HCT116 (cell line): ENCODE measurements at regions not wholly inside any gene's neighbourhood (a gene's known extent, or its start where the extent isn't known, plus 50 kb on each side); places are given as distances from the start of the nearest gene placed in this dataset.

ENCODE experiments used
- EZH2 ChIP-seq: fragments of 200-600 bp; sonication (generic); IDR thresholded peaks from 2 replicates; pipeline ENCODE4 v1.6.1; 2017; ENCODE audit warnings: antibody characterized with exemption, mixed run types
- EZH2phosphoT487 ChIP-seq: fragments of 200-600 bp; IDR thresholded peaks from 2 replicates; pipeline ENCODE4 v1.6.1; 2018; ENCODE audit warnings: antibody characterized with exemption, borderline replicate concordance
- FOSL1 ChIP-seq: IDR thresholded peaks from 2 replicates; pipeline ENCODE4 v1.6.1; 2012; ENCODE audit warnings: low read depth
- JUND ChIP-seq: IDR thresholded peaks from 2 replicates; pipeline ENCODE4 v1.6.1; 2012
- POLR2AphosphoS5 ChIP-seq: IDR thresholded peaks from 2 replicates; pipeline ENCODE4 v1.6.1; 2011; ENCODE audit warnings: mild to moderate bottlenecking, low read depth, low read length, moderate library complexity
- RAD21 ChIP-seq: IDR thresholded peaks from 2 replicates; pipeline ENCODE4 v1.6.1; 2012; ENCODE audit warnings: low read depth, mild to moderate bottlenecking
- SP1 ChIP-seq: IDR thresholded peaks from 2 replicates; pipeline ENCODE4 v1.6.1; 2012; ENCODE audit warnings: low read depth
- ZFX ChIP-seq: fragments of 450-650 bp; IDR thresholded peaks from 2 replicates; pipeline ENCODE4 v1.6.1; 2017
- ZNF274 ChIP-seq: fragments of 200-500 bp; sonication (Bioruptor generic); IDR thresholded peaks from 2 replicates; pipeline ENCODE4 v1.6.1; 2014; ENCODE audit warnings: mild to moderate bottlenecking, low read depth, low read length, inconsistent platforms
- TF ChIP-seq, protein P1 (sequence below), 3 experiments: fragments of 200-600 bp in 1 of 3; sonication (generic) in 1 of 3; IDR thresholded peaks in 2 of 3; conservative IDR thresholded peaks in 1 of 3; 2 replicates each; pipeline ENCODE4 v1.5.1; 2012 to 2017; ENCODE audit warnings: low read depth in 2 of 3, low read length in 2 of 3, antibody characterized with exemption in 1 of 3, borderline replicate concordance in 1 of 3, control low read depth in 1 of 3, mild to moderate bottlenecking in 1 of 3, mixed read lengths in 1 of 3, mixed run types in 1 of 3, moderate library complexity in 1 of 3; ENCODE audit not compliant: insufficient read depth in 1 of 3

DNA sequence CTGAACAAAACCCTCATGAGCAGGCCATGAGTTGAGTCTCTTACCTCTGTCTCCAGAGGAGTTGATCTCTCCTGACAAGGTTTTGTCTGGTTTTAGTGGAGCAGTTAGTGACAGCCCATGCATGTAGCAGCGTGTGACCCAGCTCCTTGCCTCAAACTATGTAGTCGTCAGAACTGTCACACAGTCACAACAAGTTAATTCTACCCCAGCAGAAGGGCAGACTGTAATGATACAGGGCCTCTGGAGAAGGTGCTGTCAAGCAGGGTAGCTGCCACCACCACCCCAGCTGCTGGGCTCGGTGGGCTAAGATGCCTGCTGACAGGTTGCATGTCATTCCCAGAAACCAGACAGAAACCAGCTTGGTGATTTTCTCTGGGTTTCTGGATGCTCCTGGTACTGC is 194.5 kb downstream of the PSAT1 start:
- TF ChIP-seq FOSL1 (no peak), EZH2phosphoT487 (no peak), POLR2AphosphoS5 (no peak), ZNF274 (no peak), EZH2 (no peak), ZFX (no peak), SP1 (no peak), RAD21 (no peak), JUND (no peak)
- TF ChIP-seq, protein P1, sequence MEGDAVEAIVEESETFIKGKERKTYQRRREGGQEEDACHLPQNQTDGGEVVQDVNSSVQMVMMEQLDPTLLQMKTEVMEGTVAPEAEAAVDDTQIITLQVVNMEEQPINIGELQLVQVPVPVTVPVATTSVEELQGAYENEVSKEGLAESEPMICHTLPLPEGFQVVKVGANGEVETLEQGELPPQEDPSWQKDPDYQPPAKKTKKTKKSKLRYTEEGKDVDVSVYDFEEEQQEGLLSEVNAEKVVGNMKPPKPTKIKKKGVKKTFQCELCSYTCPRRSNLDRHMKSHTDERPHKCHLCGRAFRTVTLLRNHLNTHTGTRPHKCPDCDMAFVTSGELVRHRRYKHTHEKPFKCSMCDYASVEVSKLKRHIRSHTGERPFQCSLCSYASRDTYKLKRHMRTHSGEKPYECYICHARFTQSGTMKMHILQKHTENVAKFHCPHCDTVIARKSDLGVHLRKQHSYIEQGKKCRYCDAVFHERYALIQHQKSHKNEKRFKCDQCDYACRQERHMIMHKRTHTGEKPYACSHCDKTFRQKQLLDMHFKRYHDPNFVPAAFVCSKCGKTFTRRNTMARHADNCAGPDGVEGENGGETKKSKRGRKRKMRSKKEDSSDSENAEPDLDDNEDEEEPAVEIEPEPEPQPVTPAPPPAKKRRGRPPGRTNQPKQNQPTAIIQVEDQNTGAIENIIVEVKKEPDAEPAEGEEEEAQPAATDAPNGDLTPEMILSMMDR (IDR thresholded peaks at IDR 0.05 in 2 of 3, conservative IDR thresholded peaks at IDR 0.05 in 1 of 3; ENCODE audit: borderline replicate concordance in 1 of 3, insufficient read depth in 1 of 3, low read depth in 2 of 3, low read length in 2 of 3): no peak
